Fibroblast of skin of left quadriceps (primary cell): ENCODE measurements at regions not wholly inside any gene's neighbourhood (a gene's known extent, or its start where the extent isn't known, plus 50 kb on each side); places are given as distances from the start of the nearest gene placed in this dataset.

Source experiments
- DNase-seq, 2 experiments: peaks; one replicate each; pipeline ENCODE4 v3.0.0-alpha.2; 2013; ENCODE audit warnings: low read depth in 2 of 2

GRCh38 chr6:45791211-45792168, 224.2 kb downstream of the CLIC5 start:
- peak; percentile 70 to 72 for DNase-seq

- no peak for DNase-seq
Observed at GRCh38 chr6:45789238-45789637, 226.4 kb downstream of the CLIC5 start.

- no peak for DNase-seq
Observed at GRCh38 chr6:45787384-45787783, 228.3 kb downstream of the CLIC5 start.

- DNase-seq, result no peak
Observed at GRCh38 chr6:45786355-45786781, 229.3 kb downstream of the CLIC5 start.

DNA sequence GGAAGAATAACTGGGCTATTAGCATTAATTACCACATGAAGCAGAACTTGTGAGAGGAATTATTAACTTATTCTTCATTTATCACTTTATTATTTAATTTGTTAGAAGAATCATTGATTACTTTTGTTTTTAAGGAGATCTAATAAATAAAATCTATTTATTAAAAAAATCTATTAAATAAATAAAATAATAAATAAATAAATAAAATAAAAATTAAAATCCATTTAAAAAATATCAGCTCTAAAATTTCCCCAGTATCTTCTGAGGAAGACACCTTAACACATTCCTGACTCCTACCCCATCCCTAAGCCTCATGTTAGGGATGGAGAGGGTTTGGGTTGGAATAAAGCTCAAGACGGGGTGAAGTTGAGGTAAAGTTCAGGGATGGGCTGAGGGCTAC, 231.4 kb downstream of the CLIC5 start:
- no peak for DNase-seq

- no peak for DNase-seq
Observed at GRCh38 chr6:45783716-45784115, 231.9 kb downstream of the CLIC5 start.

GRCh38 chr6:45781890-45782289, 233.8 kb downstream of the CLIC5 start:
- DNase-seq, result no peak

- DNase-seq, result no peak
Observed at GRCh38 chr6:45780523-45780922, 235.1 kb downstream of the CLIC5 start.

DNA sequence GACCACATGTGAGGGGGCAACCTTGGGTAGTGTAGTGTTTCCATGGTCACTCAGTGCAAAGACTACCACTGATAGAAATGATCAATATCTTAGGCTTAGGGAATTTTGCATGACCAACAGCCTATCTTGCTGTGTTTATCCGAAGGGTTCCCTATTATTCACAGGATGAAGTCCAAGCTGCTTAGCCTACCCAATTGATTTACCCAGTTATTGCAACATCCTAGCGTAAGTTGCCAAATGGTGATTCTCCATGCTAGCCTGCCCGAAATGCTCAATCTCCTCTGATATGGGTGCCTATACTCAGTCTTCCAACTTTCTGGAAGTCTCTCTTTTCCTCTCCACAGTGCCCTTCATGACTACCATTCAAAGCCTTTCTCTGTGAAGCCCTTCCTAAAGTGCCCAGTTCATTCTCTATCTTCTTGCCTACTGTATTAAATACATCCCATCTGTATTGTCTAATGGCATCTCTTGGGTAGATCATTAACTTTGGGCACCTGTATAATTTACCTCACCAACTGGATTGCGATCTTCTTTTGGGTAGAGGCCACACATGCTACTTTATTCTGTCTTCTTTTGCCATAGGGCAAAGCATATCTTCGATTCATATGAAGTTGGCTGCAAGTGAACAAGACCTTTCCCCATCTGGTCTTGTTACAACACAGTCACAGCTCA, 240.5 kb downstream of the CLIC5 start:
- DNase-seq, result no peak

DNA sequence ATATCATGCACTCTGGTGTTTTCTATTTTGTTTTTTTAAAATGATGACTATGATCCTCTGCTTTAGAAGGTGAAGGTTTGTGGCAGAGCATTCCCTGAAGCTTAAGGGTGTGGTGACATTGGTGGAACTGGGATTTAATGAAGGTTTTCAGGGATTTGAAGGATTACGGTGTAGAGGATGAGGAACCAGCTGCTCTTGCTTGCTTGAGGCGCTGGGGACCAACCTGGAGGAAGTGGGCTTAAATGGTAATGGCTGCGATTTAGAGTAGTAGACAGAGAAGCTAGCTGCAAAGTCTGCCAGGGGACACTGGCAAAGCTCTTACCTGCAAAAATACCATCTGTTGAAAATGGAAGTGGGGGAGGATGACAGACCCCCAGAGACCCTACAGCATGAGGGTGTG, 241.8 kb downstream of the CLIC5 start:
- DNase-seq, result no peak

- DNase-seq, result no peak
Observed at GRCh38 chr6:45772886-45773495, 242.7 kb downstream of the CLIC5 start.

GRCh38 chr6:45772051-45772450, 243.6 kb downstream of the CLIC5 start:
- DNase-seq, result no peak

DNA sequence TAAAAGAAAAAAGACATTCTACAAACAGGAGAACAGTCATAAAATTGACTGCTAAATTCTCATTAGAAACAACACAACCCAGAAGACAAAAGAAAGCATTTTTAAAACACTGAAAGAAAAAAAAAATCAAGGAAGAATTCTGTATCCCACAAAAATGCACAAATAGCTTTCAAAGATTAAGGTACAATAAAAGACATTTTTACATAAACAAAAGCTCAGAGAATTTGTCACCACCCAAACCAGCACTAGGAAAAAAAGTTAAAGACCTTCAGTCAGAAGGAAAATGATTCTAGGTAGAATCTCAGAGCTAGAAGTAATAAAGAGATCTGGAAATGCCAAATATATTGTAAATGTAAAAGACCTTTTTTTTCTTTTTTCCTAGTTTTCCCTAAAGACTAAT, 252.4 kb downstream of the CLIC5 start:
- DNase-seq, result no peak

GRCh38 chr6:45759472-45759810, 256.2 kb downstream of the CLIC5 start:
- peak in 1 of 2 experiments; percentile 31 for DNase-seq

DNA sequence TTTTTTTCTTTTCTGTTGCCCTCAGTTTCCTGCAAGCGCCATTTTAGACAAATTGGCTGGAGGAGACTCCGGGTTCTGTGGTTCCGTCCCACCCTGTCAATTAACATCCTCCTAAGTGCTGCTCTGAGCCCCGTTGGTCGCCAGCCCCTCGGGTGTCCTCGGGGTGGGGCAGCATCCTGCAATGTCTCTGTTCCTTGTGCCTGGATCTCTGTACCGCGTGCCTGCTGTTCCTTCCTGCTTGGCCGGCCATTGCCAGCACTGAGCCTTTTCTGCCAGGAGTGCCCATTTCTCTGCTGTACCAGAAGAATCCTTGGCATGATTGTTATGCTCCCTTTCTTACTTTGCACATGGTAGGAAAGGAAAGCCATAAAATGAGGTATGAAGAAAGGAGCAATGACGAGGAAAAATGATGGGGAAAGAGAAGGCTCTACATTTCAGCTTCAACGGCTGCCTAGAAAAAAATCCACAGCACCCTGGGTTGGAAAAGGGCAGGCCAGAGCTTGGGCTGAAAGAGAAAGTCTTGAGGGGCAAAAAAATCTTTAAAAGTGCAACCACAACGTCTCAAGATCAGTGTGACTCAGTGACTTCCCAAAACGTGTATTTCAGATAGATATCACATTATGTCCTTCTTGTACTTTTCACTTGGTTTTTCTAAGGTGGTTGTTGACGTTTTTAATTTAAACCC, 256.7 kb downstream of the CLIC5 start:
- DNase-seq, result no peak

- peak; percentile 60 to 62 for DNase-seq
Observed at GRCh38 chr6:45757443-45758130, 258.1 kb downstream of the CLIC5 start.

- no peak for DNase-seq
Observed at GRCh38 chr6:45756606-45757005, 259.1 kb downstream of the CLIC5 start.

DNA sequence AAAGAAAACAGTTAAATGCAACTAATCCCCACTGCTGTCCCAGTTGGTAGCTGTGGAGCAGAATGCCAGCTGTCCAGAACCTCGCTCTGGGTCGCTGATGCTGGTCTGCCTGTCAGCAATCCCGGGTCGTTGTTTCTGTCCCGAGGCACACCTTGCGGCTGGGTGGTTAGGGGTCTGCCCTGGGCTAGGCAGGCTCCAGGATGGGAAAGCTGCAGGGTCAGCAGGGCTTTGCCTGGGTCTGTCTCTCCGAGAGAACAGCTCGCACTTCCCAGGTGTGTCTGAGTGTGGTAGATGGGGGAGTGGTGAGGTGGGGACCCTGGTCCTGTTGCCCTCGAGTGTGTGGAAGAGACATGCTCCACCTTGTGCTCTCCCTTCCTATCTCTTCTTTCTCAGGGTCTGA, 261.2 kb downstream of the CLIC5 start:
- no peak for DNase-seq

GRCh38 chr6:45746046-45746445, 269.6 kb downstream of the CLIC5 start:
- peak; percentile 93 to 94 for DNase-seq

DNA sequence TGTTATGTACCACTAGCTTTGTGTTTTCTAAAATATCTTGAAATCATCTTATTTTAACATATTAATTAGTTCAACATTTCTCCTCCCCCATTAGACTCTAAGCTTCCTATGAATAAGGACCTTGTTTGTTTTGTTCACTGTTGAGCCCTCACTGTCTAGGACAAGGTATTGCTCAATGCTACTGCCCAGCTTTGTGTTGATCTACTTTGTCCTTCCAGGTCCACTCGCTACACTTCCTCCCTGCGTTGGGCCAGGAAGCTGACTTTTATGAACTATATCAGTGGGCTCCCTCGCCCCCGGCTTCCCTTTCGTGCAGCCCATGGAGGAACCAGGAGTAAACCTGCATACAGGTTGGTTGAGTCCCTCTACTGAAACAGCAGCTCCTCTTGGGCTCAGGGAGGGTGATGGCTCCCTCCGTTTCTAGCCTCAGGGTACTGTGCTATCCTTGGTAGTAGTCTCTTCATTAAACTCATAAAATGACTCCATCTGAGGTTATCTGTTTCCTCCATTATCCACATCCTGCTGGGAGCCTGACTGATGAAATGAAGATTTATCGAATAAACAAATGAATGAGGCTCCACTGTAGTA, 272.5 kb downstream of the CLIC5 start:
- DNase-seq, result no peak

DNA sequence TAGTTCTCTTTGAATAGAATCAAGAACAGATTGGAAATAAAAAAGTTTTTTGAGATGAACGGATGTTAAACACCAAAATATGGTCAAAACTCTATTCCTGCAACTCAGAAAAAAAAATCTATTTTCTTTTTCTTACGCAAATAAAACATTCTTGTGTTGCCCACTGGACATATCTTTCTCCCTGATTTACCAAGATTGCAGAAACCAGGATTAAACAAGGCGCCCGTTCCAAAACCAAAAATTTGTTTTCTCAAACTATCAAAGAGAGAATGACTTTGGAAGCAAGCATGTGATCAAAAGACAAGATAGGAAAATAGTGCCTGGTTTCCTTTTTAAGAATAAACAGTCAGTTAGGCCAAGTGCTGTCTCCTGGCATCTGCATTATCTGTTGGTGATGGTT, 273.1 kb downstream of the CLIC5 start:
- DNase-seq, result no peak
